ENCODE measurements at regions not wholly inside any gene's neighbourhood (a gene's known extent, or its start where the extent isn't known, plus 50 kb on each side); places are given as distances from the start of the nearest gene placed in this dataset.

DNA sequence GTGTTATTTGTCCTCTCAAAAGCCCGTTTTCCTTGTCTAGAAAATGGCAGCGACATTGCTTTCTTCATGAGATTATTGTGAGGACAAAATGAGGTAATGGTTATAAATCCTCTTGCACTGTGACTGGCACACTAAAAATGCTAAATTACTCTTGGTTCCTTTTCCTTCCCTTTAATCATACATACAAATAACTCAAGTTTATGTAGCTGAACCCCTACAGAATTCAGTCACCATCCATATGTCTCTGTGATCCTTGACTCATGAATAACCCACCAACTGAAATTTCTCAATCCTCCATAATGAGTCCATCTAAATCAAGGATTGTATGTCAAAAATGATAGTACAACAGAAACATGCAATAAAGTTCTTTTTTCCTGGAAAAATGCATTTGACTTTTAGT lies 71.3 kb upstream of the VWC2 start:
- Histone ChIP-seq H3K9me2 (ENCODE audit: insufficient read depth) (no peaks in the 10 kb centered on the region), H4K20me1 (replicated peaks; ENCODE audit: insufficient read depth) (no peaks in the 10 kb centered on the region), H3K4me3 (no peak overlapping the region), H3K27ac (ENCODE audit: low read depth) (no peak overlapping the region), H3K4me2 (no peak overlapping the region), H3K4me1 (ENCODE audit: insufficient read depth) (no peaks in the 10 kb centered on the region), H3K36me3 (ENCODE audit: insufficient read depth) (no peaks in the 10 kb centered on the region), H3K79me2 (replicated peaks; ENCODE audit: insufficient read depth) (no peaks in the 10 kb centered on the region), H2AFZ (no peak overlapping the region), H3F3A (replicated peaks; ENCODE audit: low read depth) (no peaks in the 10 kb centered on the region), H3K27me3 (ENCODE audit: insufficient read depth) (no peaks in the 10 kb centered on the region)
- Mint-ChIP-seq H3K27ac (no peak overlapping the region), H3K9me3 (no peaks in the 10 kb centered on the region), H3K4me1 (no peaks in the 10 kb centered on the region), H3K27me3 (ENCODE audit: insufficient read depth, low read depth, poor library complexity) (no peaks in the 10 kb centered on the region), H3K4me3 (no peak overlapping the region), H3K36me3 (ENCODE audit: low read depth) (no peaks in the 10 kb centered on the region)
- TF ChIP-seq, protein P1, sequence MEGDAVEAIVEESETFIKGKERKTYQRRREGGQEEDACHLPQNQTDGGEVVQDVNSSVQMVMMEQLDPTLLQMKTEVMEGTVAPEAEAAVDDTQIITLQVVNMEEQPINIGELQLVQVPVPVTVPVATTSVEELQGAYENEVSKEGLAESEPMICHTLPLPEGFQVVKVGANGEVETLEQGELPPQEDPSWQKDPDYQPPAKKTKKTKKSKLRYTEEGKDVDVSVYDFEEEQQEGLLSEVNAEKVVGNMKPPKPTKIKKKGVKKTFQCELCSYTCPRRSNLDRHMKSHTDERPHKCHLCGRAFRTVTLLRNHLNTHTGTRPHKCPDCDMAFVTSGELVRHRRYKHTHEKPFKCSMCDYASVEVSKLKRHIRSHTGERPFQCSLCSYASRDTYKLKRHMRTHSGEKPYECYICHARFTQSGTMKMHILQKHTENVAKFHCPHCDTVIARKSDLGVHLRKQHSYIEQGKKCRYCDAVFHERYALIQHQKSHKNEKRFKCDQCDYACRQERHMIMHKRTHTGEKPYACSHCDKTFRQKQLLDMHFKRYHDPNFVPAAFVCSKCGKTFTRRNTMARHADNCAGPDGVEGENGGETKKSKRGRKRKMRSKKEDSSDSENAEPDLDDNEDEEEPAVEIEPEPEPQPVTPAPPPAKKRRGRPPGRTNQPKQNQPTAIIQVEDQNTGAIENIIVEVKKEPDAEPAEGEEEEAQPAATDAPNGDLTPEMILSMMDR (conservative IDR thresholded peaks at IDR 0.05; ENCODE audit: low read depth in 2 of 2): no peak
- TF ChIP-seq ZNF462 (CRISPR knock-in tag; IDR thresholded peaks at IDR 0.05) (no peak), STAT1 (IDR thresholded peaks at IDR 0.05; ENCODE audit: unreplicated experiment) (no peak), REST (IDR thresholded peaks at IDR 0.05; ENCODE audit: unreplicated experiment) (no peak), ZNF331 (CRISPR knock-in tag; IDR thresholded peaks at IDR 0.05; ENCODE audit: low read depth) (no peak), EZH2phosphoT487 (IDR thresholded peaks at IDR 0.05; ENCODE audit: unreplicated experiment) (no peak), JUNB (IDR thresholded peaks at IDR 0.05; ENCODE audit: unreplicated experiment) (no peak), NANOG (IDR thresholded peaks at IDR 0.05; ENCODE audit: borderline replicate concordance) (no peak), EZH2 (IDR thresholded peaks at IDR 0.05; ENCODE audit: low read depth, unreplicated experiment) (no peak), ZNF114 (CRISPR knock-in tag; IDR thresholded peaks at IDR 0.05) (no peak), POLR2AphosphoS5 (IDR thresholded peaks at IDR 0.05; ENCODE audit: low read depth) (no peak), CREB1 (CRISPR knock-in tag; IDR thresholded peaks at IDR 0.05; ENCODE audit: low read depth) (no peak)
- TF ChIP-seq, protein P2, sequence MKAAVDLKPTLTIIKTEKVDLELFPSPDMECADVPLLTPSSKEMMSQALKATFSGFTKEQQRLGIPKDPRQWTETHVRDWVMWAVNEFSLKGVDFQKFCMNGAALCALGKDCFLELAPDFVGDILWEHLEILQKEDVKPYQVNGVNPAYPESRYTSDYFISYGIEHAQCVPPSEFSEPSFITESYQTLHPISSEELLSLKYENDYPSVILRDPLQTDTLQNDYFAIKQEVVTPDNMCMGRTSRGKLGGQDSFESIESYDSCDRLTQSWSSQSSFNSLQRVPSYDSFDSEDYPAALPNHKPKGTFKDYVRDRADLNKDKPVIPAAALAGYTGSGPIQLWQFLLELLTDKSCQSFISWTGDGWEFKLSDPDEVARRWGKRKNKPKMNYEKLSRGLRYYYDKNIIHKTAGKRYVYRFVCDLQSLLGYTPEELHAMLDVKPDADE (IDR thresholded peaks at IDR 0.05): no peak
- ATAC-seq (no peak), DNase-seq (ENCODE audit: low spot score) (no peak)

All from GM23338 (cell line).